Transverse colon (tissue), 4 donors: ENCODE measurements at regions not wholly inside any gene's neighbourhood (a gene's known extent, or its start where the extent isn't known, plus 50 kb on each side); places are given as distances from the start of the nearest gene placed in this dataset.
"Not testable (repeated sequence)": the region's sequence is repeated elsewhere in the genome, so short reads cannot be mapped to it uniquely, and the experiment has no call there.

ENCODE experiments used
- CTCF ChIP-seq, 5 experiments: fragments of 200-600 bp in 3 of 5; fragments of 450-650 bp in 2 of 5; sonication (generic) in 3 of 5; IDR thresholded peaks; 1 replicate in 2 of 5; 2 replicates in 3 of 5; pipeline ENCODE4 v1.5.1; 2016 to 2017; ENCODE audit warnings: antibody characterized with exemption in 5 of 5, inconsistent platforms in 3 of 5, mild to moderate bottlenecking in 2 of 5, moderate library complexity in 1 of 5
- POLR2A ChIP-seq: fragments of 450-650 bp; IDR thresholded peaks from one replicate; pipeline ENCODE4 v1.6.1; 2016; ENCODE audit warnings: antibody characterized with exemption, mild to moderate bottlenecking, moderate library complexity
- POLR2AphosphoS5 ChIP-seq, 3 donors: sonication (generic); formaldehyde crosslinking; IDR thresholded peaks; one replicate each; pipeline ENCODE4 v1.6.1; 2016; ENCODE audit warnings: antibody characterized with exemption in 3 of 3

GRCh38 chr2:177007726-177008125 lies 204.9 kb upstream of the HNRNPA3 start:
- not testable (repeated sequence) for TF ChIP-seq CTCF (IDR thresholded peaks at IDR 0.05); POLR2A; POLR2AphosphoS5 (IDR thresholded peaks at IDR 0.05)
